Thymus (tissue), 11 donors: ENCODE measurements at regions not wholly inside any gene's neighbourhood (a gene's known extent, or its start where the extent isn't known, plus 50 kb on each side); places are given as distances from the start of the nearest gene placed in this dataset.
"Not testable (repeated sequence)": the region's sequence is repeated elsewhere in the genome, so short reads cannot be mapped to it uniquely, and the experiment has no call there.

Experiments
- DNase-seq, 9 donors: peaks; one replicate each; pipeline ENCODE4 v3.0.0-alpha.2; 2013; ENCODE audit warnings: low spot score in 9 of 9, low read depth in 6 of 9, missing footprints in 1 of 9
- H3K27ac ChIP-seq, 2 donors: one replicate each; pipeline ENCODE4 v1.5.1; 2013; ENCODE audit warnings: control low read depth in 1 of 2, low read depth in 1 of 2, low read length in 1 of 2, mild to moderate bottlenecking in 1 of 2, moderate library complexity in 1 of 2
- H3K27me3 ChIP-seq, 2 donors: one replicate each; pipeline ENCODE4 v1.5.1; 2013; ENCODE audit warnings: low read length in 1 of 2; ENCODE audit not compliant: control insufficient read depth in 2 of 2, insufficient read depth in 1 of 2
- H3K36me3 ChIP-seq, 2 donors: one replicate each; pipeline ENCODE4 v1.5.1; 2013; ENCODE audit warnings: low read length in 1 of 2, mild to moderate bottlenecking in 1 of 2, moderate library complexity in 1 of 2; ENCODE audit not compliant: control insufficient read depth in 2 of 2, insufficient read depth in 2 of 2
- H3K4me1 ChIP-seq, 2 donors: one replicate each; pipeline ENCODE4 v1.5.1; 2013; ENCODE audit warnings: low read length in 2 of 2; ENCODE audit not compliant: control insufficient read depth in 2 of 2, insufficient read depth in 2 of 2
- H3K4me3 ChIP-seq, 2 donors: one replicate each; pipeline ENCODE4 v1.5.1; 2013; ENCODE audit warnings: low read length in 2 of 2, control low read depth in 1 of 2, mild to moderate bottlenecking in 1 of 2
- H3K9me3 ChIP-seq, 2 donors: one replicate each; pipeline ENCODE4 v1.5.1; 2013; ENCODE audit warnings: low read length in 1 of 2, mild to moderate bottlenecking in 1 of 2; ENCODE audit not compliant: control insufficient read depth in 2 of 2, insufficient read depth in 1 of 2
- WGBS: extraction: QIAGEN DNeasy Blood & Tissue Kit; methylation state at CpG from one replicate; pipeline ENCODE4 v1.1.7; 2013; 5-methylcytosine and 5-hydroxymethylcytosine counted together
- donor health status: healthy.

DNA sequence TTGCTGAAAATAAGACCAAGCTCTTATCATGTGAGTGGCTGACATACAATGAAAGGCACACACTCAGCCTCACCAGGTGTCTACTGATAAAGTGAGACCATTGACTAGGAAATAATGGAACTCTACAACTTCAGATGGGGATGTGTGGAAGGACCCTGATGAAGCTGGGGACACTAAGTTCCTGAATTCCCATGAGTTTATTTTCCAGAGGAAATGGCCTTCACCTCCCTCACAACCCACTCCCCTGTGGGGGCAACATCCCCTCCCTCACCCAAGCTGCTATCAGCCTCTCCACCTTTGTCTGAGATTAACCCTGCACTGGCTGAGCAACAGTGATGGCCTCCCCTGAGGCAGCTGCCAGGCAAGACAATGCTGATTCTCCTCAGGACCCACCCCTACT is 55.2 kb upstream of the SMARCAD1 start:
- no peak for DNase-seq

DNA sequence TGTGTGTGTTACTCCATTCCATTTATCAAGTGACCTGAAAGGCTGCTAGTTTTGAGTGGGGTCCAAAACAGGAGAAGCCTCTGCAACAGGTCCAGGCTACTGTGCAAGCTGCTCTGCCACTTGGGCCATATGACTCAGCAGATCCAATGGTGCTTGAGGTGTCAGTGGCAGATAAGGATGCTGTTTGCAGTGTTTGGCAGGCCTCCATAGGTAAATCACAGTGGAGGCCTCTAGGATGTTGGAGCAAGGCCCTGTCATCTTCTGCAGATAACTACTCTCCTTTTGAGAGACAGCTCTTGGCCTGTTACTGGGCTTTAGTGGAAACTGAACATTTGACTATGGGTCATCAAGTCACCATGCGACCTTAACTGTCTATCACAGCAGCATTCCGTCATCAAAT is 52.3 kb upstream of the SMARCAD1 start:
- not testable (repeated sequence) for H3K27ac ChIP-seq, DNase-seq, H3K4me3 ChIP-seq, H3K27me3 ChIP-seq, H3K9me3 ChIP-seq, H3K4me1 ChIP-seq, H3K36me3 ChIP-seq
- WGBS, result 98% methylated on average over 2 of the region's 2 CpGs

More for the DNA sequence above, 55.2 kb upstream of the SMARCAD1 start:
- Histone ChIP-seq H3K9me3 (peaks cover 2 to 6% of the 10 kb centered on the region in 2 donors), H3K36me3 (no peaks in the 10 kb centered on the region), H3K4me3 (no peak overlapping the region), H3K27ac (no peak overlapping the region), H3K27me3 (no peaks in the 10 kb centered on the region), H3K4me1 (no peaks in the 10 kb centered on the region)

DNA sequence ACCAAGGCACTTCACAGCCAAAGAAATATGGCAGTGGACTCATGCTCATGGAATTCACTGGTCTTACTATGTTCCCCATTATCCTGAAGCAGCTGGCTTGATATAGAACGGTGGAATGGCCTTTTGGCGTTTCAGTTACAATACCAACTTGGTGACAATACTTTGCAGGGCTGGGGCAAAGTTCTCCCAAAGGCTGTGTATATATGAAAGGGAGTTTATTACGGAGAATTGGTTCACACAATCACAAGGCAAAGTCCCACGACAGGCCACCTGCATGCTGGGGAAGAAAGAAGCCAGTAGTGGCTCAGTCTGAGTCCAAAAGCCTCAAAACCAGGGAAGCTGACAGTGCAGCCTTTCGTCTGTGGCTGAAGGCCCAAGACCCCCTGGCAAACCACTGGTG is 50.8 kb upstream of the SMARCAD1 start:
- WGBS, result 95% methylated on average over 5 of the region's 5 CpGs
- H3K4me1 ChIP-seq, result no peaks in the 10 kb centered on the region

More for the DNA sequence above, 50.8 kb upstream of the SMARCAD1 start:
- no peak for DNase-seq
- Histone ChIP-seq H3K4me3 (no peak overlapping the region), H3K27ac (no peak overlapping the region), H3K9me3 (peaks cover 0 to 6% of the 10 kb centered on the region in 2 donors), H3K36me3 (no peaks in the 10 kb centered on the region), H3K27me3 (no peaks in the 10 kb centered on the region)
